ENCODE measurements at regions not wholly inside any gene's neighbourhood (a gene's known extent, or its start where the extent isn't known, plus 50 kb on each side); places are given as distances from the start of the nearest gene placed in this dataset.

DNA sequence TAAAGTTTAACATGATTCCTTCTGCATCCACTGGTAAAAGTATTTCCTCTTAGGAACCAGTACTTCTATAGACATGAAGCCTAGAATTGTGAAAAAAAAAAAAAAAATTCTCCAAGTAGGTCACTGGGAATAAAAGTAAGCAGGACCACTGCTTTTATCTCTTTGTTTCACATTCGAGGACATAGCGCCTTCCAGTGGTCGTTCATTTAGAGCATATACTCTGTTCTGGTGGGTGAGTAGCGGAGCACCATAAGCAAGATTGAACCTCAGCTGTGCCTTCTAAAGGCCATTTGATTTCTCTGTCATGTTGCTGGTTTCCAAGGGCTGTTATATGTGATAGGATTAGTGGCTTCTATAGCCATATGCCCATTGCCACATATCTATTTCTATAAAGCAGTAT is 393.1 kb downstream of the TMEM232 start:
- Histone ChIP-seq H3K9ac (no peak overlapping the region), H3F3A (ENCODE audit: low read depth) (no peaks in the 10 kb centered on the region), H3K27ac (no peak overlapping the region), H2AFZ (replicated peaks) (no peak overlapping the region), H3K36me3 (no peaks in the 10 kb centered on the region), H3K4me2 (no peak overlapping the region), H3K4me1 (peaks cover 4% of the 10 kb centered on the region), H3K4me3 (no peak overlapping the region), H3K79me2 (ENCODE audit: low read depth) (no peaks in the 10 kb centered on the region), H4K20me1 (ENCODE audit: low read depth) (no peaks in the 10 kb centered on the region), H3K27me3 (no peaks in the 10 kb centered on the region), H3K9me3 (ENCODE audit: low read depth) (no peaks in the 10 kb centered on the region)
- peaks cover 12% of the 10 kb centered on the region for H3K4me1 Mint-ChIP-seq
- peaks cover 3% of the 10 kb centered on the region for H3K36me3 Mint-ChIP-seq
- no peaks in the 10 kb centered on the region for H3K27me3 Mint-ChIP-seq (ENCODE audit: insufficient read depth, low read depth)
- peak; percentile 78 for DNase-seq (ENCODE audit: low spot score)
- H3K4me3 Mint-ChIP-seq: no peak overlapping the region
- no peaks in the 10 kb centered on the region for H3K9me3 Mint-ChIP-seq
- TF ChIP-seq EZH2phosphoT487 (IDR thresholded peaks at IDR 0.05) (no peak), EZH2 (IDR thresholded peaks at IDR 0.05) (no peak)
- TF ChIP-seq, protein P1, sequence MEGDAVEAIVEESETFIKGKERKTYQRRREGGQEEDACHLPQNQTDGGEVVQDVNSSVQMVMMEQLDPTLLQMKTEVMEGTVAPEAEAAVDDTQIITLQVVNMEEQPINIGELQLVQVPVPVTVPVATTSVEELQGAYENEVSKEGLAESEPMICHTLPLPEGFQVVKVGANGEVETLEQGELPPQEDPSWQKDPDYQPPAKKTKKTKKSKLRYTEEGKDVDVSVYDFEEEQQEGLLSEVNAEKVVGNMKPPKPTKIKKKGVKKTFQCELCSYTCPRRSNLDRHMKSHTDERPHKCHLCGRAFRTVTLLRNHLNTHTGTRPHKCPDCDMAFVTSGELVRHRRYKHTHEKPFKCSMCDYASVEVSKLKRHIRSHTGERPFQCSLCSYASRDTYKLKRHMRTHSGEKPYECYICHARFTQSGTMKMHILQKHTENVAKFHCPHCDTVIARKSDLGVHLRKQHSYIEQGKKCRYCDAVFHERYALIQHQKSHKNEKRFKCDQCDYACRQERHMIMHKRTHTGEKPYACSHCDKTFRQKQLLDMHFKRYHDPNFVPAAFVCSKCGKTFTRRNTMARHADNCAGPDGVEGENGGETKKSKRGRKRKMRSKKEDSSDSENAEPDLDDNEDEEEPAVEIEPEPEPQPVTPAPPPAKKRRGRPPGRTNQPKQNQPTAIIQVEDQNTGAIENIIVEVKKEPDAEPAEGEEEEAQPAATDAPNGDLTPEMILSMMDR (IDR thresholded peaks at IDR 0.05): peak; percentile 80
- H3K27ac Mint-ChIP-seq: no peak overlapping the region

DNA sequence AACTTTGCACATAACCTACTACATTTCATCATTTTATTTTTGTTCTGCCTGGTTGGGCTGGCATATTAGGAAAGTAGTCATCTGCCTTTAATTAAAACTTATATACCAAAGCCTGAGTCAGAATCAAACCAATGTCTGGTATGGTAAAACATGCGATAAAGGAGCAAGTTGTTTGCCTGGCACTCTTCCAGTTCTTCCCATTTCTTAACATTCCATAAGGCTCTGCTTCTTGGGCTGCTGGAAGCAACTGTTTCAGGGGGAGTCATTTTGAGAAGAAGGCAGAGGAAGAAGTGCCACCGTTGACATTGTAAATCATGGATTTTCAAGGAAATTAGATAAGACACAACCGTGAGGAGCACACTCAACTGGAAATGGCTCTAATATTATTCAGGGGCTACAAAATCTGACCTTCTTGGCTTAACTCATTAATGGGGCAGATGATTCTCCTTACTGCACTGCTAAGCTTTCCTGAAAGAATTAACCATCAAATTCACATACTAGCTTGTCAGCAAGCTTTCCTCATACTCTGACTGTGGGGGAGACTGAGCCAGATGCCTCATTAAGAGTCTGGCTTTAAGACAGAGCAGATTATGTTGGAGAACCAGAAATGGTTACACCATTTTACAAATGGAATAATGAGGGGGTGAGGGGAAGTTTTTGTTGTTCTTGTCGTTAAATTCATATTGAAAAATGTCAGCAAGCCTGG is 391.0 kb downstream of the TMEM232 start:
- H3F3A ChIP-seq (ENCODE audit: low read depth): no peaks in the 10 kb centered on the region
- H3K9me3 ChIP-seq (ENCODE audit: low read depth): no peaks in the 10 kb centered on the region
- no peaks in the 10 kb centered on the region for H4K20me1 ChIP-seq (ENCODE audit: low read depth)
- TF ChIP-seq, protein P1 (IDR thresholded peaks at IDR 0.05): no peak
- TF ChIP-seq EZH2 (IDR thresholded peaks at IDR 0.05) (no peak), EZH2phosphoT487 (IDR thresholded peaks at IDR 0.05) (no peak)
- no peaks in the 10 kb centered on the region for H3K36me3 ChIP-seq
- no peaks in the 10 kb centered on the region for H3K4me1 ChIP-seq
- H3K9ac ChIP-seq: no peak overlapping the region
- Mint-ChIP-seq H3K36me3 (peaks cover 3% of the 10 kb centered on the region), H3K27ac (no peak overlapping the region), H3K9me3 (no peaks in the 10 kb centered on the region), H3K4me1 (peaks cover 12% of the 10 kb centered on the region), H3K4me3 (no peak overlapping the region), H3K27me3 (ENCODE audit: insufficient read depth, low read depth) (no peaks in the 10 kb centered on the region)
- no peak overlapping the region for H3K27ac ChIP-seq
- H2AFZ ChIP-seq (replicated peaks): no peak overlapping the region
- no peaks in the 10 kb centered on the region for H3K27me3 ChIP-seq
- H3K79me2 ChIP-seq (ENCODE audit: low read depth): no peaks in the 10 kb centered on the region
- H3K4me2 ChIP-seq: no peak overlapping the region
- no peak overlapping the region for H3K4me3 ChIP-seq
- DNase-seq (ENCODE audit: low spot score): no peak

DNA sequence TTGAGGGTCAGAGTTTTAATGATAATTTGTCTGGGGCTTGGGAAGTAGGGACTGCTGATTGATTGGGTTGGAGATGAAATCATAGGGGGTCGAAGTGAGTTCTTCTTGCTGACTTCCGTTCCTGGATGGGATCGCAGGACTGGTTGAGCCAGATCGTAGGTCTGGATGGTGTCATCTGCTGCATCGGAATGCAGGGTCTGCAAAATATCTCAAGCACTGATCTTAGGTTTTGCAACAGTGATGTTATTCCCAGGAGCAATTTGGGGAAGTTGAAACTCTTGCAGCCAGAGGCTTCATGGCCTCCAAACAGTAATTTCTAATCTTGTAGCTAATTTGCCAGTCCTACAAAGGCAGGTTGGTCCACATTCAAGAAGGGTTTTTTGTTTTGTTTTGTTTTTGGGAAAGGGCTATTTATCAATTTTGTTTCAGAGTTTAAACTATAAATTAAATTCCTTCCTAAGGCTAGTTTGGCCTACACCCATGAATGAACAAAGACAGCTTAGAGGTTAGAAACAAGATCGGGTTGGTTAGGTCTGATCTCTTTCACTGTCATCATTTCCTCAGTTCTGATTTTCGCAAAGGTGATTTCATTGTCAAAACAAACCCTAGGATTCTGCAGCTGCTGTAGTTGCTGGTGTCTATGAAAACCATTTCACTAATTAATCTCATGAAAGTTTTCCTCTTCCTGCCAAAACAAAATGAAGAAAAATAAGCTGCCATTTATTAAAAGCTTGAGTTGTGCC is 388.0 kb downstream of the TMEM232 start:
- Histone ChIP-seq H3F3A (ENCODE audit: low read depth) (no peaks in the 10 kb centered on the region), H3K79me2 (ENCODE audit: low read depth) (no peaks in the 10 kb centered on the region), H3K27me3 (no peaks in the 10 kb centered on the region), H3K27ac (no peak overlapping the region), H3K9me3 (ENCODE audit: low read depth) (no peaks in the 10 kb centered on the region), H3K9ac (no peak overlapping the region), H3K4me1 (no peaks in the 10 kb centered on the region), H3K4me3 (no peak overlapping the region), H4K20me1 (ENCODE audit: low read depth) (no peaks in the 10 kb centered on the region), H3K36me3 (no peaks in the 10 kb centered on the region), H2AFZ (replicated peaks) (no peak overlapping the region), H3K4me2 (no peak overlapping the region)
- Mint-ChIP-seq H3K4me1 (peaks cover 4% of the 10 kb centered on the region), H3K9me3 (no peaks in the 10 kb centered on the region), H3K4me3 (no peak overlapping the region), H3K27me3 (ENCODE audit: insufficient read depth, low read depth) (no peaks in the 10 kb centered on the region), H3K36me3 (no peaks in the 10 kb centered on the region), H3K27ac (no peak overlapping the region)
- TF ChIP-seq, protein P1 (IDR thresholded peaks at IDR 0.05): no peak
- no peak for TF ChIP-seq EZH2 (IDR thresholded peaks at IDR 0.05)
- TF ChIP-seq EZH2phosphoT487 (IDR thresholded peaks at IDR 0.05): no peak
- no peak for DNase-seq (ENCODE audit: low spot score)

Data from neural progenitor cell (in vitro differentiated cells).